Fibroblast of the aortic adventitia (primary cell): ENCODE measurements at regions not wholly inside any gene's neighbourhood (a gene's known extent, or its start where the extent isn't known, plus 50 kb on each side); places are given as distances from the start of the nearest gene placed in this dataset.

Source experiments
- DNase-seq: peaks from one replicate; pipeline ENCODE4 v3.0.0-alpha.2; 2010; ENCODE audit warnings: low read depth
- H3K4me3 ChIP-seq: 2 replicates; pipeline ENCODE4 v1.5.1; 2011; ENCODE audit warnings: low read depth, mild to moderate bottlenecking, control low read depth, low read length, moderate library complexity
- CTCF ChIP-seq: IDR thresholded peaks from 2 replicates; pipeline ENCODE4 v1.5.1; 2011; ENCODE audit warnings: mild to moderate bottlenecking, low read length, control low read depth, inconsistent platforms; ENCODE audit not compliant: insufficient read depth

- no peak overlapping the region for H3K4me3 ChIP-seq
- no peak for DNase-seq
- TF ChIP-seq CTCF, result no peak
Observed at GRCh38 chrX:117701050-117701449, 415.6 kb downstream of the KLHL13 start.

- TF ChIP-seq CTCF, result no peak
- H3K4me3 ChIP-seq, result no peak overlapping the region
- DNase-seq, result no peak
Observed at GRCh38 chrX:117689956-117690355, 426.7 kb downstream of the KLHL13 start.

- TF ChIP-seq CTCF, result no peak
- H3K4me3 ChIP-seq, result no peak overlapping the region
- no peak for DNase-seq
Observed at GRCh38 chrX:117680286-117680685, 436.3 kb downstream of the KLHL13 start.

GRCh38 chrX:117653396-117653795 lies 463.2 kb downstream of the KLHL13 start:
- no peak for DNase-seq
- no peak overlapping the region for H3K4me3 ChIP-seq
- no peak for TF ChIP-seq CTCF

GRCh38 chrX:117645639-117646038 lies 471.0 kb downstream of the KLHL13 start:
- no peak overlapping the region for H3K4me3 ChIP-seq
- TF ChIP-seq CTCF, result no peak

GRCh38 chrX:117641913-117642656 lies 474.5 kb downstream of the KLHL13 start:
- no peak for TF ChIP-seq CTCF
- H3K4me3 ChIP-seq, result no peak overlapping the region
- DNase-seq, result no peak

More at GRCh38 chrX:117645639-117646038, 471.0 kb downstream of the KLHL13 start:
- DNase-seq, result no peak

- no peak for TF ChIP-seq CTCF
- DNase-seq, result no peak
- no peak overlapping the region for H3K4me3 ChIP-seq
Observed at GRCh38 chrX:117636826-117637225, 479.8 kb downstream of the KLHL13 start.
